ENCODE measurements at regions not wholly inside any gene's neighbourhood (a gene's known extent, or its start where the extent isn't known, plus 50 kb on each side); places are given as distances from the start of the nearest gene placed in this dataset.
A peak's percentile ranks its signal among the peaks of the same experiment; 100 is the strongest.

GRCh38 chr5:173782671-173783101, 105.5 kb upstream of the CPEB4 start:
- Histone ChIP-seq H3K9me2 (replicated peaks; ENCODE audit: insufficient read depth) (no peaks in the 10 kb centered on the region), H2AFZ (no peak overlapping the region), H4K20me1 (ENCODE audit: insufficient read depth, poor library complexity, severe bottlenecking) (no peaks in the 10 kb centered on the region), H3K27ac (peak overlapping the region; percentile 61), H3K4me3 (no peak overlapping the region), H3K36me3 (replicated peaks; ENCODE audit: insufficient read depth, low read depth) (no peaks in the 10 kb centered on the region), H3K4me2 (no peak overlapping the region), H3K9me3 (ENCODE audit: low read depth) (no peaks in the 10 kb centered on the region), H3K79me2 (no peaks in the 10 kb centered on the region), H3K4me1 (ENCODE audit: insufficient read depth) (peaks cover 13% of the 10 kb centered on the region), H3K27me3 (no peaks in the 10 kb centered on the region)
- TF ChIP-seq EZH2phosphoT487 (IDR thresholded peaks at IDR 0.05; ENCODE audit: low read depth, severe bottlenecking, unreplicated experiment) (no peak), EZH2 (IDR thresholded peaks at IDR 0.05; ENCODE audit: borderline replicate concordance) (no peak)
- no peak for DNase-seq (ENCODE audit: low spot score)
- WGBS (ENCODE audit: low lambda C conversion rate, missing lambda C conversion rate): 86% methylated on average over 4 of the region's 4 CpGs

DNA sequence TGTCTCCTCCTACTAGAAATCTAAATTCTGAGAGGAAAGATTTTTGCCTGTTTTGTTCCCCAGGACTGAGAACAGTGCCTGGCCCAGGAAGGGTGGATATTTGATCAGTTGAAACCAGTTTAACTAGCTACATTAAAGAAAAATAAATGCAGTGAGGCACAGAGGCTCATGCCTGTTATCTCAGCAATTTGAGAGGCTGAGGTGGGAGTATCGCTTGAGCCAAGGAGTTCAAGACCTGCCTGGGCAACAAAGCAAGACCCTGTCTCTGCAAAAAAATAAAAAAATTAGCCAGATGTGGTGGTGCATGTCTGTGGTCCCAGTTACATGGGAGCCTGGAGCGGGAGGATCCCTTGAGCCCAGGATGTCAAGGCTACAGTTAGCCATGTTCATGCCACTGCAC, 104.8 kb upstream of the CPEB4 start:
- Histone ChIP-seq H3K36me3 (replicated peaks; ENCODE audit: insufficient read depth, low read depth) (no peaks in the 10 kb centered on the region), H3K27ac (no peak overlapping the region), H3K4me3 (no peak overlapping the region), H3K79me2 (no peaks in the 10 kb centered on the region), H3K4me1 (ENCODE audit: insufficient read depth) (peaks cover 13% of the 10 kb centered on the region), H2AFZ (no peak overlapping the region), H3K9me2 (replicated peaks; ENCODE audit: insufficient read depth) (no peaks in the 10 kb centered on the region), H3K4me2 (no peak overlapping the region), H4K20me1 (ENCODE audit: insufficient read depth, poor library complexity, severe bottlenecking) (no peaks in the 10 kb centered on the region), H3K9me3 (ENCODE audit: low read depth) (no peaks in the 10 kb centered on the region), H3K27me3 (no peaks in the 10 kb centered on the region)
- WGBS (ENCODE audit: low lambda C conversion rate, missing lambda C conversion rate): 89% methylated on average over 2 of the region's 2 CpGs
- TF ChIP-seq, protein P1, sequence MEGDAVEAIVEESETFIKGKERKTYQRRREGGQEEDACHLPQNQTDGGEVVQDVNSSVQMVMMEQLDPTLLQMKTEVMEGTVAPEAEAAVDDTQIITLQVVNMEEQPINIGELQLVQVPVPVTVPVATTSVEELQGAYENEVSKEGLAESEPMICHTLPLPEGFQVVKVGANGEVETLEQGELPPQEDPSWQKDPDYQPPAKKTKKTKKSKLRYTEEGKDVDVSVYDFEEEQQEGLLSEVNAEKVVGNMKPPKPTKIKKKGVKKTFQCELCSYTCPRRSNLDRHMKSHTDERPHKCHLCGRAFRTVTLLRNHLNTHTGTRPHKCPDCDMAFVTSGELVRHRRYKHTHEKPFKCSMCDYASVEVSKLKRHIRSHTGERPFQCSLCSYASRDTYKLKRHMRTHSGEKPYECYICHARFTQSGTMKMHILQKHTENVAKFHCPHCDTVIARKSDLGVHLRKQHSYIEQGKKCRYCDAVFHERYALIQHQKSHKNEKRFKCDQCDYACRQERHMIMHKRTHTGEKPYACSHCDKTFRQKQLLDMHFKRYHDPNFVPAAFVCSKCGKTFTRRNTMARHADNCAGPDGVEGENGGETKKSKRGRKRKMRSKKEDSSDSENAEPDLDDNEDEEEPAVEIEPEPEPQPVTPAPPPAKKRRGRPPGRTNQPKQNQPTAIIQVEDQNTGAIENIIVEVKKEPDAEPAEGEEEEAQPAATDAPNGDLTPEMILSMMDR (IDR thresholded peaks at IDR 0.05; ENCODE audit: poor library complexity): no peak
- TF ChIP-seq EZH2 (IDR thresholded peaks at IDR 0.05; ENCODE audit: borderline replicate concordance) (no peak), EZH2phosphoT487 (IDR thresholded peaks at IDR 0.05; ENCODE audit: low read depth, severe bottlenecking, unreplicated experiment) (no peak)
- DNase-seq (ENCODE audit: low spot score): no peak

- no peak overlapping the region for H3K4me3 ChIP-seq
- no peak overlapping the region for H2AFZ ChIP-seq
- no peaks in the 10 kb centered on the region for H3K36me3 ChIP-seq (replicated peaks; ENCODE audit: insufficient read depth, low read depth)
- H3K27ac ChIP-seq: no peak overlapping the region
- H3K79me2 ChIP-seq: no peaks in the 10 kb centered on the region
- TF ChIP-seq EZH2 (IDR thresholded peaks at IDR 0.05; ENCODE audit: borderline replicate concordance) (no peak), EZH2phosphoT487 (IDR thresholded peaks at IDR 0.05; ENCODE audit: low read depth, severe bottlenecking, unreplicated experiment) (no peak)
- TF ChIP-seq, protein P1 (IDR thresholded peaks at IDR 0.05; ENCODE audit: poor library complexity): no peak
- peaks cover 13% of the 10 kb centered on the region for H3K4me1 ChIP-seq (ENCODE audit: insufficient read depth)
- no peaks in the 10 kb centered on the region for H3K9me3 ChIP-seq (ENCODE audit: low read depth)
- no peaks in the 10 kb centered on the region for H3K27me3 ChIP-seq
- 81% methylated on average over 4 of the region's 4 CpGs for WGBS (ENCODE audit: low lambda C conversion rate, missing lambda C conversion rate)
- H4K20me1 ChIP-seq (ENCODE audit: insufficient read depth, poor library complexity, severe bottlenecking): no peaks in the 10 kb centered on the region
- H3K9me2 ChIP-seq (replicated peaks; ENCODE audit: insufficient read depth): no peaks in the 10 kb centered on the region
- DNase-seq (ENCODE audit: low spot score): no peak
- H3K4me2 ChIP-seq: no peak overlapping the region
These were observed 102.7 kb upstream of the CPEB4 start for GRCh38 chr5:173785400-173785799.

DNA sequence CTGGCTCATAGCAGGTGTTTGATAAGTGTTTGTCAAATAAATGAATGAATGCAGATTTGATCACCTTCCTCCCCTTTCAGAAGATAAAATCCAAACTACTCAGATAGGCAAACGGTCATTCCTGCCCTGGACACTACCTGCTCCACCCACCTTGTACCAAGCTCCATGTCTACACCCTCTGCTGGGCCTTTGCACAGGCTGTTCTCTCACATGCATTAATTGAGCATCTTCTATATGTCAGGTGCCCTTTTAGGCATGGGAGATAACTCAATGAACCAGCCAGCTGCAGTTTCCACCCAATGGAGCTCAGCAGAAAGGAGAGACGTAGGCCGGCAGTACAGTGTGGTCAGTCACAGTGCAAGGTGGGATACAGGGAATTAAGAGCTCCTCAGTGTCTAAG, 102.3 kb upstream of the CPEB4 start:
- H3K4me3 ChIP-seq: no peak overlapping the region
- H3K4me1 ChIP-seq (ENCODE audit: insufficient read depth): peaks cover 13% of the 10 kb centered on the region
- no peak for TF ChIP-seq EZH2 (IDR thresholded peaks at IDR 0.05; ENCODE audit: borderline replicate concordance)
- TF ChIP-seq, protein P1 (IDR thresholded peaks at IDR 0.05; ENCODE audit: poor library complexity): no peak
- no peak for TF ChIP-seq EZH2phosphoT487 (IDR thresholded peaks at IDR 0.05; ENCODE audit: low read depth, severe bottlenecking, unreplicated experiment)
- no peaks in the 10 kb centered on the region for H3K36me3 ChIP-seq (replicated peaks; ENCODE audit: insufficient read depth, low read depth)
- no peaks in the 10 kb centered on the region for H3K9me2 ChIP-seq (replicated peaks; ENCODE audit: insufficient read depth)
- WGBS (ENCODE audit: low lambda C conversion rate, missing lambda C conversion rate): 90% methylated on average over 3 of the region's 3 CpGs
- no peak overlapping the region for H3K4me2 ChIP-seq
- no peaks in the 10 kb centered on the region for H3K27me3 ChIP-seq
- no peaks in the 10 kb centered on the region for H3K79me2 ChIP-seq
- no peak for DNase-seq (ENCODE audit: low spot score)
- no peaks in the 10 kb centered on the region for H3K9me3 ChIP-seq (ENCODE audit: low read depth)
- H3K27ac ChIP-seq: no peak overlapping the region
- no peak overlapping the region for H2AFZ ChIP-seq
- H4K20me1 ChIP-seq (ENCODE audit: insufficient read depth, poor library complexity, severe bottlenecking): no peaks in the 10 kb centered on the region

Data from hepatocyte (in vitro differentiated cells).